B cell (primary cell): ENCODE measurements at regions not wholly inside any gene's neighbourhood (a gene's known extent, or its start where the extent isn't known, plus 50 kb on each side); places are given as distances from the start of the nearest gene placed in this dataset.

Experiments used
- ATAC-seq: fragments of 200-7000 bp; cut with Tn5 transposase; one replicate; pipeline ENCODE4 v1.10.0; 2021; ENCODE audit warnings: low read depth, mild to moderate bottlenecking, moderate number of reproducible peaks, moderate library complexity
- CTCF ChIA-PET: fragments of 350-600 bp; sonication (Branson Sonifier 250); formaldehyde crosslinking; loops from one replicate; lab custom pipeline; 2021; ENCODE audit warnings: antibody characterized with exemption, inconsistent platforms; lab: Charles Lee
- POLR2A ChIA-PET: fragments of 350-600 bp; sonication (Branson Sonifier 250); formaldehyde crosslinking; loops from one replicate; lab custom pipeline; 2021; ENCODE audit warnings: antibody characterized with exemption; lab: Charles Lee
- DNase-seq: peaks from one replicate; pipeline ENCODE4 v3.0.0; 2013
- H2AFZ ChIP-seq: 2 replicates; pipeline ENCODE4 v1.6.1; 2012; ENCODE audit warnings: mild to moderate bottlenecking, low read depth, low read length; ENCODE audit not compliant: insufficient read depth, poor library complexity, severe bottlenecking
- H3K27ac ChIP-seq, 2 donors: 1 replicate in 1 of 2; 2 replicates in 1 of 2; pipeline ENCODE4 v1.5.1; 2012 to 2013; ENCODE audit warnings: low read length in 2 of 2, mild to moderate bottlenecking in 2 of 2, moderate library complexity in 1 of 2
- H3K27me3 ChIP-seq, 4 experiments: fragments of 200-600 bp in 1 of 4; sonication (generic) in 1 of 4; replicated peaks in 1 of 4; 1 replicate in 2 of 4; 2 replicates in 2 of 4; pipeline versions ENCODE4 v1.6.1 to v1.7.0; 2013 to 2016; ENCODE audit warnings: low read length in 3 of 4, mild to moderate bottlenecking in 2 of 4, mixed read lengths in 1 of 4, moderate library complexity in 1 of 4; ENCODE audit not compliant: insufficient read depth in 4 of 4, control insufficient read depth in 3 of 4; ENCODE audit errors: control extremely low read depth in 1 of 4
- H3K36me3 ChIP-seq, 2 experiments: replicated peaks in 1 of 2; 1 replicate in 1 of 2; 2 replicates in 1 of 2; pipeline versions ENCODE4 v1.6.1 to v1.7.1; 2013; ENCODE audit warnings: low read length in 1 of 2; ENCODE audit not compliant: insufficient read depth in 2 of 2, control insufficient read depth in 1 of 2; ENCODE audit errors: control extremely low read depth in 1 of 2, extremely low read depth in 1 of 2
- H3K4me1 ChIP-seq, 2 donors: fragments of 200-600 bp in 1 of 2; sonication (generic) in 1 of 2; 1 replicate in 1 of 2; 2 replicates in 1 of 2; pipeline versions ENCODE4 v1.5.1 to v1.6.1; 2013 to 2017; ENCODE audit warnings: low read length in 2 of 2; ENCODE audit not compliant: control insufficient read depth in 2 of 2, insufficient read depth in 2 of 2
- H3K4me2 ChIP-seq: replicated peaks from 2 replicates; pipeline ENCODE3; 2012; ENCODE audit warnings: mild to moderate bottlenecking, low read depth, low read length; ENCODE audit not compliant: poor library complexity, severe bottlenecking
- H3K4me3 ChIP-seq, 5 experiments: fragments of 200-600 bp in 1 of 5; sonication (generic) in 1 of 5; 1 replicate in 3 of 5; 2 replicates in 2 of 5; pipeline versions ENCODE4 v1.5.1 to v1.7.0; 2011 to 2016; ENCODE audit warnings: low read length in 4 of 5, mild to moderate bottlenecking in 4 of 5, low read depth in 2 of 5, control low read depth in 1 of 5, moderate library complexity in 1 of 5; ENCODE audit not compliant: insufficient read depth in 1 of 5; ENCODE audit errors: control extremely low read depth in 1 of 5, extremely low read depth in 1 of 5
- H3K79me2 ChIP-seq: fragments of 200-600 bp; sonication (generic); one replicate; pipeline ENCODE4 v1.6.0; 2016; ENCODE audit warnings: low read length; ENCODE audit not compliant: control insufficient read depth, insufficient read depth
- H3K9ac ChIP-seq: fragments of 200-600 bp; sonication (generic); 2 replicates; pipeline ENCODE4 v1.6.1; 2017; ENCODE audit warnings: mild to moderate bottlenecking, low read length, moderate library complexity
- H3K9me3 ChIP-seq, 3 donors: one replicate each; pipeline versions ENCODE4 v1.6.1 to v1.7.1; 2013; ENCODE audit warnings: low read length in 2 of 3; ENCODE audit not compliant: control insufficient read depth in 2 of 3, insufficient read depth in 1 of 3; ENCODE audit errors: control extremely low read depth in 1 of 3
- H4K20me1 ChIP-seq: 2 replicates; pipeline ENCODE4 v1.6.0; 2012; ENCODE audit warnings: mild to moderate bottlenecking, low read length; ENCODE audit not compliant: insufficient read depth, control insufficient read depth, poor library complexity, severe bottlenecking
- H3K27ac Mint-ChIP-seq: one replicate; pipeline ENCODE4 v1.8.0; 2021; ENCODE audit warnings: mixed read lengths
- H3K27me3 Mint-ChIP-seq: one replicate; pipeline ENCODE4 v1.8.0; 2021; ENCODE audit warnings: mixed read lengths
- H3K4me1 Mint-ChIP-seq: one replicate; pipeline ENCODE4 v1.8.0; 2021; ENCODE audit warnings: mixed read lengths
- H3K4me3 Mint-ChIP-seq: one replicate; pipeline ENCODE4 v1.8.0; 2021; ENCODE audit warnings: mixed read lengths
- H3K9me3 Mint-ChIP-seq: one replicate; pipeline ENCODE4 v1.8.0; 2022; ENCODE audit warnings: mixed read lengths; ENCODE audit not compliant: insufficient read depth
- CTCF ChIP-seq: fragments of 200-600 bp; IDR thresholded peaks from one replicate; pipeline ENCODE4 v1.8.0; 2022; ENCODE audit warnings: antibody characterized with exemption, mild to moderate bottlenecking
- EZH2 ChIP-seq: IDR thresholded peaks from 2 replicates; pipeline ENCODE4 v1.6.1; 2012; ENCODE audit warnings: borderline replicate concordance, low read depth, mild to moderate bottlenecking, moderate library complexity, low read length; ENCODE audit not compliant: insufficient read depth, poor library complexity, severe bottlenecking
- WGBS: methylation state at CpG from one replicate; pipeline ENCODE4 v1.1.5; 2013; ENCODE audit warnings: missing lambda C conversion rate; ENCODE audit not compliant: insufficient coverage; 5-methylcytosine and 5-hydroxymethylcytosine counted together
- intact Hi-C: fragments of 100-400 bp; cut with micrococcal nuclease; formaldehyde crosslinking; loops from one replicate; pipeline ENCODE4 v1.10.0; 2022

- H3K4me1 ChIP-seq, result peaks cover 7 to 10% of the 10 kb centered on the region in 2 donors
- intact Hi-C loops, result no loop called here
- H3K27ac ChIP-seq, result no peak overlapping the region
- ATAC-seq, result no peak
- ChIA-PET CTCF (interaction anchor here (2.5 kb wide), 1 partner anchor 45 kb away, joined by 9 read pairs; no protein-coding TSS in a partner anchor), POLR2A (no interaction called here)
- no peaks in the 10 kb centered on the region for H3K36me3 ChIP-seq
- DNase-seq, result no peak
- H3K27me3 ChIP-seq, result peaks cover 0 to 37% (median 7%) of the 10 kb centered on the region in 4 experiments
- no peaks in the 10 kb centered on the region for H3K79me2 ChIP-seq
- 81% methylated on average over 19 of the region's 19 CpGs for WGBS
- Mint-ChIP-seq H3K9me3 (no peaks in the 10 kb centered on the region), H3K27me3 (peaks cover 52% of the 10 kb centered on the region), H3K4me3 (no peak overlapping the region), H3K27ac (no peak overlapping the region), H3K4me1 (peaks cover 15% of the 10 kb centered on the region)
- no peak overlapping the region for H3K9ac ChIP-seq
- H4K20me1 ChIP-seq, result no peaks in the 10 kb centered on the region
- TF ChIP-seq EZH2 (no peak), CTCF (no peak)
- no peak overlapping the region for H3K4me3 ChIP-seq
- no peaks in the 10 kb centered on the region for H3K9me3 ChIP-seq
- H3K4me2 ChIP-seq, result no peak overlapping the region
- H2AFZ ChIP-seq, result no peak overlapping the region
Measured at GRCh38 chr3:194270627-194271459, 80.3 kb downstream of the CPN2 start.

GRCh38 chr3:194271460-194272035 is 79.6 kb downstream of the CPN2 start:
- H3K4me2 ChIP-seq, result no peak overlapping the region
- TF ChIP-seq CTCF (no peak), EZH2 (no peak)
- ATAC-seq (no peak), DNase-seq (no peak)
- no peaks in the 10 kb centered on the region for H4K20me1 ChIP-seq
- ChIA-PET CTCF (interaction anchor here (2.5 kb wide), 1 partner anchor 44 kb away, joined by 9 read pairs; no protein-coding TSS in a partner anchor), POLR2A (no interaction called here)
- no peak overlapping the region for H3K4me3 ChIP-seq
- H2AFZ ChIP-seq, result no peak overlapping the region
- intact Hi-C loops, result no loop called here
- H3K79me2 ChIP-seq, result no peaks in the 10 kb centered on the region
- no peaks in the 10 kb centered on the region for H3K9me3 ChIP-seq
- H3K27ac ChIP-seq, result no peak overlapping the region
- peaks cover 14% of the 10 kb centered on the region for H3K4me1 Mint-ChIP-seq
- H3K4me1 ChIP-seq, result peaks cover 7 to 10% of the 10 kb centered on the region in 2 donors
- peaks cover 0 to 32% (median 7%) of the 10 kb centered on the region in 4 experiments for H3K27me3 ChIP-seq
- WGBS, result 78% methylated on average over 14 of the region's 15 CpGs
- no peak overlapping the region for H3K27ac Mint-ChIP-seq
- H3K27me3 Mint-ChIP-seq, result peaks cover 45% of the 10 kb centered on the region
- no peaks in the 10 kb centered on the region for H3K9me3 Mint-ChIP-seq
- H3K4me3 Mint-ChIP-seq, result no peak overlapping the region
- H3K36me3 ChIP-seq, result no peaks in the 10 kb centered on the region
- H3K9ac ChIP-seq, result no peak overlapping the region
